IPS-20b (cell line): ENCODE measurements at regions not wholly inside any gene's neighbourhood (a gene's known extent, or its start where the extent isn't known, plus 50 kb on each side); places are given as distances from the start of the nearest gene placed in this dataset.

Experiments
- H3K27ac ChIP-seq: one replicate; pipeline ENCODE4 v1.5.1; 2013; ENCODE audit warnings: low read length
- H3K27me3 ChIP-seq: 2 replicates; pipeline ENCODE4 v1.6.1; 2013; ENCODE audit warnings: mild to moderate bottlenecking, low read length, inconsistent platforms; ENCODE audit not compliant: insufficient read depth
- H3K36me3 ChIP-seq: 2 replicates; pipeline ENCODE4 v1.6.1; 2013; ENCODE audit warnings: low read depth, mild to moderate bottlenecking, inconsistent platforms, low read length, moderate library complexity; ENCODE audit not compliant: insufficient read depth
- H3K4me1 ChIP-seq: 2 replicates; pipeline ENCODE4 v1.6.1; 2013; ENCODE audit warnings: mild to moderate bottlenecking, control low read depth, inconsistent platforms, low read length, moderate library complexity; ENCODE audit not compliant: insufficient read depth
- H3K4me3 ChIP-seq: 2 replicates; pipeline ENCODE4 v1.5.1; 2013; ENCODE audit warnings: mild to moderate bottlenecking, low read length, inconsistent platforms
- H3K9ac ChIP-seq: 2 replicates; pipeline ENCODE4 v1.6.1; 2013; ENCODE audit warnings: low read depth, mild to moderate bottlenecking, inconsistent platforms, low read length, moderate library complexity
- H3K9me3 ChIP-seq: 2 replicates; pipeline ENCODE4 v1.6.1; 2013; ENCODE audit warnings: mild to moderate bottlenecking, low read depth, low read length, inconsistent platforms; ENCODE audit not compliant: insufficient read depth

DNA sequence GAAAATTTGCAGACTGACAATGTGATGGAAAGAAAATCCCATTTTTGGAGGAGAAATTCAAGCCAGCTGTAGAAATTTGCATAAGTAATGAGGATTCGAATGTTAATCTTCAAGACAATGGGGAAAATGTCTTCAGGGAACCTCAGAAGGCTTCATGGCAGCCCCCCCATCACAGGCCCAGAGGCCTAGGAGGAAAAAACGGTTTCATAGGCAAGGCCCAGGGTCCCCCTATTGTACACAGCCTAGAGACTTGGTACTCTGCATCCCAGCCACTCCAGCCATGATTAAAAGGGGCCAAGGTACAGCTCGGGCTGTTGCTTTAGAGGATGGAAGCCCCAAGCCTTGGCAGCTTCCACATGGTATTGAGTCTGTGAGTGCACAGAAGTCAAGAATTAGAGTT, 303.6 kb upstream of the PCDH7 start:
- Histone ChIP-seq H3K27ac (no peak overlapping the region), H3K36me3 (no peaks in the 10 kb centered on the region), H3K9me3 (peaks cover 81% of the 10 kb centered on the region), H3K4me1 (no peaks in the 10 kb centered on the region), H3K4me3 (no peak overlapping the region), H3K27me3 (no peaks in the 10 kb centered on the region), H3K9ac (no peak overlapping the region)

DNA sequence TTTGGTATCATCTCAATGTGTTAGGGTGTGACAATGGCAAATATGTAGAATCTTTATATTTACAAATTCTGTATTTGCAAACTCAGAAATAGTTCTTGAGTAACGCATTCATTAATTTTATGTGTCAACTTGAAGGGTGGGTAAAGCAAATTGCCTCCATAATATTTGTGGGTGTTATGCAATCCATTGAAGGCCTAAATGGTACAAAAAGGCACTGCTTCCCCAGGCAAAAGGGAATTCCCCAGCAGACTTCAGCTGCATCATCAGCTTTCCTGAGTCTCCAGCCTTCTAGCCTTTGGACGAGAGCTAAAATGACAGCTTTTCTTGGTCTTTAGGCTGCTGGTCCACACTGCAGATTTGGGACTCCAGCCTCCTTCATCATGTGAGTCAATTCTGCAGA, 292.2 kb upstream of the PCDH7 start:
- Histone ChIP-seq H3K27me3 (no peaks in the 10 kb centered on the region), H3K27ac (no peak overlapping the region)

DNA sequence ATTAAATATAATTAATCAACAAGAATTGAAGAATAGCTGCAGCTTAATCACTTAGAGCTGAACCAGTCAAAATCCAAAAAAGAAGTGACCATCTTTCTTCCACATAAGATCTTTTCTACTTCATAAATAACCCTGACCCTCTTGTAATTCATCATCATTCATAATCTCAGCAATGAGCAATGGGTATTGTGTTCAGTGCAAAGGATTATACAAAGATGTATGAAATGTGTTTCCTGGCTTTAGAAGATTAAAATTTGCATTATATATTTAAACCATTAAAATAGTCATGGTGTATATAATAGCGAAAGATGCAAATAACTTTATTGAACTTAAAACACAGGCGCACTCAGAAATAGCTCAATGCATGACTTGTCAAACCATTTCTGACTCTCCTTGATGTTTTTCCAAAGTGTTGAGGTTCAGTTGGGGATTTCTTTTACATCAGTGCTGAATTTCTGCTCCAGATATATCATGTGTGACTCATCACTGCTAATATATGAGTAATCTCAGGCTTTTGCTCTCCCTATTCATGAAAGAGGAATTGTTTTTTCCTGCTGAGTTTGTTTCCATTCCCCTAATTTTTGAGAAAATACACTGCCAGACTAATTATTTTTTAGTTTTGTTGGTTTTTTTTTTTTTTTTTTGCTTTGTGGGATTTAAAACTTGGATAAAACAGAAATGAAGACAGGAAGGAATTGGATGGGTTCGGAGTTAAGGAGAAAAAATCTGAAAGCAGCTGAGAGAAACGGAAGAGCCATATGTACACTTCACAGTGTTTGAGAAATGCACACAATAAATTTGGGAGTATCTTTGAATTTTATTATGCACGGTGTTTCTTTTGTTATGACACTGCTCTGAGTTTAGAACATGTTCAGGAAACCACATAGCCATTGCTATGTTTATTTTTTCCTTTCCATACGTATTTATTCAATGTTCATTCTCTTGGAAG, 290.1 kb upstream of the PCDH7 start:
- no peaks in the 10 kb centered on the region for H3K4me1 ChIP-seq
- no peak overlapping the region for H3K4me3 ChIP-seq
- no peaks in the 10 kb centered on the region for H3K36me3 ChIP-seq
- no peak overlapping the region for H3K9ac ChIP-seq
- H3K27me3 ChIP-seq = no peaks in the 10 kb centered on the region
- no peak overlapping the region for H3K27ac ChIP-seq
- peaks cover 11% of the 10 kb centered on the region; the same call in 1 of the 2 replicates for H3K9me3 ChIP-seq

More for the DNA sequence above, 292.2 kb upstream of the PCDH7 start:
- Histone ChIP-seq H3K4me3 (no peak overlapping the region), H3K4me1 (no peaks in the 10 kb centered on the region), H3K36me3 (no peaks in the 10 kb centered on the region), H3K9ac (no peak overlapping the region), H3K9me3 (peaks cover 11% of the 10 kb centered on the region; the same call in 1 of the 2 replicates)

DNA sequence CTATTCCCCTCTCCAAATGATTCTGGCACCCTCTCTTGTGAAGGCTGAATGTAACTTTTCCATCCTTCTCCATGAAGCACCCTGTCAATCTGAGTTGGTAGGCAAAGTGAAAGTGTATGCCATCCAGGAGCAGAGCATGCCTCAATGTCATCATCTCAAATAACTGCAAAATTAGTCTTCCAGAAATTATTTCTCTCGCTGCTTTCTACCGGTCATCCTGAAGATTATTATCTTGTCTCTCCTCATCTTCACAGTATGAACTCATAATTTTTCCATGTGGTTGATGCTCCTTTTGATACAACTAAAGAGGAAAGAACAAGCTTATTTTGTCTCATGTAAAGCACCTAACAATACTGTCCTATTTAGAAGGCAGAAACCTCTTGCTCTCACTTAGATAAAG, 285.5 kb upstream of the PCDH7 start:
- Histone ChIP-seq H3K9me3 (no peaks in the 10 kb centered on the region), H3K9ac (no peak overlapping the region), H3K27me3 (no peaks in the 10 kb centered on the region), H3K4me1 (no peaks in the 10 kb centered on the region), H3K36me3 (no peaks in the 10 kb centered on the region), H3K27ac (no peak overlapping the region), H3K4me3 (no peak overlapping the region)

DNA sequence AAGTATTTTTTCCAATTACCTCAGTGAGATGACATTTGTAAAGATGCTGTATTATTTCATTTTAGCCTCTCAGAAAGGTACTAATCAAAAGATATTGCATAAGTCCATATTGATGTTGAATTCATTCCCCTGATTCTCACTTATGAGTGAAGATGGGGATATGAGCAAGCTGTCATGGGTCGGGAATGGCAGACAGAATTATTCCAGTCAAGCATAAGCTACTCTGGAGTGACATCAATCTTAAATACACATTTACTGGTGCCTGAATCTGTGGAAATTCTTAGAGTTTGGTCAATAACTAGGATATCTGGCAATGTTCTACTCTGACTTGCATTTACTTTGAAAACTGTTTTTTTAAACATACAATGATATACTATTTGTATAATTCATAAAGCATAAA, 283.8 kb upstream of the PCDH7 start:
- H3K27ac ChIP-seq = no peak overlapping the region
- H3K4me1 ChIP-seq = no peaks in the 10 kb centered on the region
- H3K9me3 ChIP-seq = no peaks in the 10 kb centered on the region
- H3K9ac ChIP-seq = no peak overlapping the region
- no peaks in the 10 kb centered on the region for H3K36me3 ChIP-seq
- H3K4me3 ChIP-seq = no peak overlapping the region
- H3K27me3 ChIP-seq = no peaks in the 10 kb centered on the region

DNA sequence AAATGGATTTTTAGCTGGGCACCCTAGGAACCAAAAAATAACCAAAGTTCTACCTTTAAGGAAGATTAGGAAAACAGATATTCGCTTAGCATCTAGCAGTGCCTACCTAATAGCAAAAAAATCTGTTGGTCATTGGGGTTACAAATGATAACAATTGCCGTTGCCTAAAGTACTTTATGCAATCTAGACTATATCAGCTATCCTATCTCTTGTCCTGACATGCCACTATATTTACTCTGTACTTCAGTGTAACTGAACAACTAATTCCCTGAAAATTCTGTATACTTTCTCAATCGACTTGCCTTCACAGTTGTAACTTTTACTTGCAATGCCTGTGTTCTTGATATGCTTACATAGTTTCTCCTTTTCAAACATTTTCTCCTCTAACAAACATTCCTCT, 282.9 kb upstream of the PCDH7 start:
- Histone ChIP-seq H3K27me3 (no peaks in the 10 kb centered on the region), H3K27ac (no peak overlapping the region), H3K4me1 (no peaks in the 10 kb centered on the region), H3K9me3 (no peaks in the 10 kb centered on the region), H3K36me3 (no peaks in the 10 kb centered on the region), H3K4me3 (no peak overlapping the region), H3K9ac (no peak overlapping the region)

DNA sequence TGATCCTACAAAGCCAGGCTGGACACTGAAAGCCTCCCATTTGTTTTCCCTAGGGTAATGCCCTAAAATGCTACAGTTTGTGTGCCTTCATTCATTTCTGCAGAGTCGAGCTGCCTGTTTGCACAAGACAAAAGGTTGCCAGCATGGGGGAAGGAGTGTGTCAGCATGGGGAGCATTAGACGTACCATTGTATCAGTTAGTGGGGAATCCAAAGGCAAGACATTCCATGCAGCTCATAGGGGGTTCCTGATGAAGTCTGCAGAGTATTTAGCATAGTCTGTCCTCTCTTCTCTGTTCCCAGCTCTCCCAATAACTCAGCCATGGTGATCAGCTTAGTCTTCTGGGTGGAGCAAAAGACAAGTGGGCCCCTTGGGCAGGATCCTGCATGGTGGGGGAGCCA, 276.9 kb upstream of the PCDH7 start:
- Histone ChIP-seq H3K4me1 (peaks cover 2% of the 10 kb centered on the region; the same call in 1 of the 2 replicates), H3K36me3 (no peaks in the 10 kb centered on the region), H3K27ac (no peak overlapping the region), H3K27me3 (no peaks in the 10 kb centered on the region), H3K9ac (no peak overlapping the region), H3K9me3 (no peaks in the 10 kb centered on the region), H3K4me3 (no peak overlapping the region)

DNA sequence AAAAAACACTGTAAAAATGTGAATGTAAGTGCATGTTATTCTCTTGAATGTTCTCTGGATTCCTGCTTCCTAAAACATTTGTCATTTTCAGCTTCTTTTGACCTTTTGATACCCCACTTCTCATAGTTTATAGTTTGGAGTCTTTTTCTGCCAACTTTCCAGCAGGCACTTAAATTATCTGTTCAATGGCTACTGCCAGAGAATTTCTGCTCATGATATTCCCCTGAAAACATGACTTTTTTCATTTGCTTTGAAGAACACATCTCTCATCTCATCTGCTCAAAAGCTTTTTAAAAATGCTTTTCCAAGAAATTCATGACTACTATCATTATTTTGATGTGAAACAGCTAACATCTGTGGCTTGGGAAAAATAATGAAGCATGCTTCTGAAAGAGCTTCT, 269.7 kb upstream of the PCDH7 start:
- H3K27me3 ChIP-seq = no peaks in the 10 kb centered on the region
- no peaks in the 10 kb centered on the region for H3K36me3 ChIP-seq
- no peaks in the 10 kb centered on the region for H3K9me3 ChIP-seq
- H3K4me1 ChIP-seq = no peaks in the 10 kb centered on the region
- no peak overlapping the region for H3K4me3 ChIP-seq
- no peak overlapping the region for H3K27ac ChIP-seq
- no peak overlapping the region for H3K9ac ChIP-seq

DNA sequence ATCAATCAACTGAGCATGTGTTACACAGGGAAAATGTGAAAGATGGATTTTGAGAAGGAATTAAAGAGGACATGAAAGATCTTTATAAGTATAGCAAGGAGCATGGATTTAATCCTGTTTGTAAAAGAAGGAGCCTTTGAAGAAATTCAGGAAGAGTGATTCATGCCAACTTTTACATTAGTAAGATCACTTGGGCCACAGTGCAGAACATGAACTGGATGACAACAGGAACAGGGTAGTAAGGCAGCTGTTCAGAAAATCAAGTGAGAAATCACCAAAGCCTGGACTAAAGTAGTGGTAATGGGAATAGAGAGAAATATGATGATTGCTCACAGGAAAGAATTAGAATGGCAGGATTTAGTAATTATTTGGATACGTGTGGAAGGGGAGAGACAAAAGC, 265.7 kb upstream of the PCDH7 start:
- Histone ChIP-seq H3K4me1 (no peaks in the 10 kb centered on the region), H3K9me3 (no peaks in the 10 kb centered on the region), H3K36me3 (no peaks in the 10 kb centered on the region), H3K9ac (no peak overlapping the region), H3K4me3 (no peak overlapping the region), H3K27me3 (no peaks in the 10 kb centered on the region), H3K27ac (no peak overlapping the region)

DNA sequence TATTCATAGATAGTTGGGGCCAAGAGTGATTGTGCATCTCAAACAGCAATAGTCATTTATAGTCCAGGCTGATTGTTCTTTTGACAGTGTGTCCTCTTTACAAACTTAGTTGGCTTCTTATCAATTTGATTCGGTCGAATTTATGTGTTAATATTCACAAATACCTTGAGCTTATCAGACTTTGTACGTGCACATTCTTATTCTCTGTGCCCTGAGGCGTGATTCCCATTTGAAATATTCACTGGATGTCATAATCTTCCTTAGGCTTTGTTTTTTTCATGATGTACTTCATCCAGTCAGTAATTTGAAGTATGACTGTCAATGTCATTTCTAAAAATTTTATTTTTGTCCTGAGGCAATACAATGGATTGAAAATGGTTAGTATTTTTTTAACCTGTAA, 263.5 kb upstream of the PCDH7 start:
- H3K4me1 ChIP-seq = peaks cover 7% of the 10 kb centered on the region; the same call in 1 of the 2 replicates
- no peaks in the 10 kb centered on the region for H3K36me3 ChIP-seq
- no peaks in the 10 kb centered on the region for H3K27me3 ChIP-seq
- no peak overlapping the region for H3K9ac ChIP-seq
- no peak overlapping the region for H3K27ac ChIP-seq
- no peak overlapping the region for H3K4me3 ChIP-seq
- no peaks in the 10 kb centered on the region for H3K9me3 ChIP-seq

DNA sequence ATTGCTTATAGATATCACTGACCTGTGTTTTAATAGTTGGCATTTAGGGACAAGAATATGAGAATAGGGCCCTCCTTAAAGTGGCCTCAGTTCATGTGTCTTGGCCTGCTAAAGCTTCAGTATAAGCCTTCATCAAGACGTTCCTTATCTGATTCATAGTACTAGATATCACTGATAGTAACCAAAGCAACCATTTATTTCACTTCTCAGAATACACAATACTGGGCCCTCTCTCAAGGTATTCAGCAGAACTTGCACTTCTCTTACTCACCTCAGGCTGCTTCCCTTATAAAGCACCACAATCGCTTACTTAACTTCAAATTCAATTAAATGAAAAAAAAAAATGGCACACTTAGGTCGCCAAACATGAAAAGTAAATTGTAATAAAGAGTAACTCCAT, 259.4 kb upstream of the PCDH7 start:
- Histone ChIP-seq H3K4me3 (no peak overlapping the region), H3K27me3 (no peaks in the 10 kb centered on the region), H3K9me3 (no peaks in the 10 kb centered on the region), H3K9ac (no peak overlapping the region), H3K4me1 (peaks cover 7% of the 10 kb centered on the region; the same call in 1 of the 2 replicates), H3K27ac (no peak overlapping the region), H3K36me3 (no peaks in the 10 kb centered on the region)

DNA sequence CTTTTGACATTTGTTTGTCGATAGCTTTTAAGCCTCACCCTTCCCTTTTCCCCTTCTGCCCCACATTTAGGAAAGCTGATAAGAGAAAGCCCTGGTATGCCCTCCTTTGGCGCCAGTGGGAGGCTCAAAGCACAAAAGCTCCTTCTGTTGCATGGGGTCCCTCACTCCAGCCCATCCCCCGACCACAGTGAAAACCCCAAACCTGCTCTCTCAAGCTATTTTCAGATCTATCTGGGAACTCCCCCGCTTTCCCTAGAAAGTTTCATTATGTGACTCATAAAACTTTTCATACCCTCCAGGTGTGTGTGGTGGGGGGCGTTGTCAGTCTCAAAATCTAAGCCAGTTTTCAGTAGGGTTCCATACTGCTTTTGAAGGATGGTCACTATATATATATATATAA, 259.0 kb upstream of the PCDH7 start:
- H3K36me3 ChIP-seq = no peaks in the 10 kb centered on the region
- no peak overlapping the region for H3K4me3 ChIP-seq
- no peaks in the 10 kb centered on the region for H3K27me3 ChIP-seq
- H3K27ac ChIP-seq = no peak overlapping the region
- no peak overlapping the region for H3K9ac ChIP-seq
- H3K9me3 ChIP-seq = no peaks in the 10 kb centered on the region
- H3K4me1 ChIP-seq = peaks cover 7% of the 10 kb centered on the region; the same call in 1 of the 2 replicates
